LNCaP clone FGC (cell line): ENCODE measurements at regions not wholly inside any gene's neighbourhood (a gene's known extent, or its start where the extent isn't known, plus 50 kb on each side); places are given as distances from the start of the nearest gene placed in this dataset.

Experiments used
- DNase-seq: peaks from one replicate; pipeline ENCODE4 v3.0.0-alpha.2; 2011; ENCODE audit warnings: low read depth
- H3K4me3 ChIP-seq: 2 replicates; pipeline ENCODE4 v1.5.1; 2011; ENCODE audit warnings: mild to moderate bottlenecking, low read depth, low read length, control low read depth
- TF ChIP-seq, protein P1 (sequence below): IDR thresholded peaks from 2 replicates; pipeline ENCODE4 v1.5.1; 2012; ENCODE audit warnings: mild to moderate bottlenecking; ENCODE audit not compliant: control insufficient read depth, insufficient read depth; ENCODE audit errors: extremely low read depth

- TF ChIP-seq, protein P1, sequence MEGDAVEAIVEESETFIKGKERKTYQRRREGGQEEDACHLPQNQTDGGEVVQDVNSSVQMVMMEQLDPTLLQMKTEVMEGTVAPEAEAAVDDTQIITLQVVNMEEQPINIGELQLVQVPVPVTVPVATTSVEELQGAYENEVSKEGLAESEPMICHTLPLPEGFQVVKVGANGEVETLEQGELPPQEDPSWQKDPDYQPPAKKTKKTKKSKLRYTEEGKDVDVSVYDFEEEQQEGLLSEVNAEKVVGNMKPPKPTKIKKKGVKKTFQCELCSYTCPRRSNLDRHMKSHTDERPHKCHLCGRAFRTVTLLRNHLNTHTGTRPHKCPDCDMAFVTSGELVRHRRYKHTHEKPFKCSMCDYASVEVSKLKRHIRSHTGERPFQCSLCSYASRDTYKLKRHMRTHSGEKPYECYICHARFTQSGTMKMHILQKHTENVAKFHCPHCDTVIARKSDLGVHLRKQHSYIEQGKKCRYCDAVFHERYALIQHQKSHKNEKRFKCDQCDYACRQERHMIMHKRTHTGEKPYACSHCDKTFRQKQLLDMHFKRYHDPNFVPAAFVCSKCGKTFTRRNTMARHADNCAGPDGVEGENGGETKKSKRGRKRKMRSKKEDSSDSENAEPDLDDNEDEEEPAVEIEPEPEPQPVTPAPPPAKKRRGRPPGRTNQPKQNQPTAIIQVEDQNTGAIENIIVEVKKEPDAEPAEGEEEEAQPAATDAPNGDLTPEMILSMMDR: no peak
- no peak for DNase-seq
- H3K4me3 ChIP-seq: no peak overlapping the region
Observed at GRCh38 chr1:98457248-98457647, 204.3 kb upstream of the SNX7 start.

- no peak for DNase-seq
- TF ChIP-seq, protein P1: no peak
- H3K4me3 ChIP-seq: no peak overlapping the region
Observed at GRCh38 chr1:98454666-98455065, 206.9 kb upstream of the SNX7 start.

DNA sequence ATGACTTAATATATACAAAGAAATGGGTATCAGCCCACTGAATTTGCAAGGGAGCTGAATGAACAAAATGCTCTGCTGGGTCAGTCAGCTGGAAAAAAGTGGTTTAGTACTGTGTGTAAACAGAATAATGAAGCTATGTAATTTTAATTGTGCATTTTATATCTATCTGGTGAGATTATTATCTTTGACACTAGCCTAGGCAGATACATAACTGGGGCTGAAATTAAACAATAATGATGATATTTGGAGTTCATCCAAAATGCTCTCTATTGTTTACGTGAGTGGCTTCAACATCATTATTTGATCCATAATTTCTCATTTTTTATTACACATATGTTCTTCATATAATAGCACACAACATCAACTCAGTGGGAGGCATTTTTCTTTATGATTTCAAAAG, 208.5 kb upstream of the SNX7 start:
- no peak for DNase-seq
- no peak overlapping the region for H3K4me3 ChIP-seq
- TF ChIP-seq, protein P1: no peak

GRCh38 chr1:98452162-98452561, 209.4 kb upstream of the SNX7 start:
- TF ChIP-seq, protein P1: no peak
- DNase-seq: no peak
- no peak overlapping the region for H3K4me3 ChIP-seq

DNA sequence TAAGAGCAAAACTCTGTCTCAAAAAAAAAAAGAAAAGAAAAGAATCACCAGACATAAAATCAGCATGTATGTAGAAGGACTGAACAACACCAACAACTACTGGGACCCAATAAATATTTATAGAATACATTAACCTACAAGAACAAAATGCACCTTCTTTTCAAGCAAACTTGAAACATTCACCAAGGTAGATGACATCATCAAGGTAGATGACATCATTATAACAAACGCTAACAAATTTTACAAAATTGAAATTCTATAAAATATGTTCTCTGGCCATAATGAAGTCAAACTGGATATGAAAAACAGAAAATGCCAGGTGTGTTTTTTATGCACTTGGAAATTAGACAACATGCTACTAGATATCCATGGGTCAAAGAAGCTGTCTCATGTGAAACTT, 220.2 kb upstream of the SNX7 start:
- DNase-seq: no peak
- no peak overlapping the region for H3K4me3 ChIP-seq
- TF ChIP-seq, protein P1: no peak

- DNase-seq: peak; percentile 96
- TF ChIP-seq, protein P1: no peak
- no peak overlapping the region for H3K4me3 ChIP-seq
Observed at GRCh38 chr1:98439471-98439870, 222.1 kb upstream of the SNX7 start.

- no peak for DNase-seq
- H3K4me3 ChIP-seq: no peak overlapping the region
- TF ChIP-seq, protein P1: no peak
Observed at GRCh38 chr1:98437540-98437939, 224.0 kb upstream of the SNX7 start.
